ENCODE measurements at regions not wholly inside any gene's neighbourhood (a gene's known extent, or its start where the extent isn't known, plus 50 kb on each side); places are given as distances from the start of the nearest gene placed in this dataset.
"Not testable (repeated sequence)": the region's sequence is repeated elsewhere in the genome, so short reads cannot be mapped to it uniquely, and the experiment has no call there.

DNA sequence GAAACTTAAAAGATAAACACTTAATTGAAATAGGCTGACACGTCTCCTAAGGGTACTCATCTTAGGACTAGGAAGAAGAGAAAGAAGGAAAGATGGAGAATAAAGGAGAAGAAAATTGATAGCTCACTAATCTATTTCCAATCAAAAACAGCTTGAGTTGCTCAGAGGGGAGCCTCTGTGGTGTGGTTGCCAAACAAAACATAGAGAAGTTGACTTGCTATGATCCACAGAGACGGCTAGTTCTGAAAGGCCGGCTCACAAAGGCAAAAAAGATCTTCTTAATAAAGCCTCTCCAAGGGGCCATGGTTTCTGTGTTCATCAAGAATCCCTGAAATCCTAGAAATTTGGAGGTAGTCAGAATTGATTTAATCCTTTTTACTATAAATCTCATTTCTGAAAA, 644.1 kb downstream of the LMO4 start:
- no peak for DNase-seq

- no peak for DNase-seq
Observed at GRCh38 chr1:87973896-87974295, 645.2 kb downstream of the LMO4 start.

DNA sequence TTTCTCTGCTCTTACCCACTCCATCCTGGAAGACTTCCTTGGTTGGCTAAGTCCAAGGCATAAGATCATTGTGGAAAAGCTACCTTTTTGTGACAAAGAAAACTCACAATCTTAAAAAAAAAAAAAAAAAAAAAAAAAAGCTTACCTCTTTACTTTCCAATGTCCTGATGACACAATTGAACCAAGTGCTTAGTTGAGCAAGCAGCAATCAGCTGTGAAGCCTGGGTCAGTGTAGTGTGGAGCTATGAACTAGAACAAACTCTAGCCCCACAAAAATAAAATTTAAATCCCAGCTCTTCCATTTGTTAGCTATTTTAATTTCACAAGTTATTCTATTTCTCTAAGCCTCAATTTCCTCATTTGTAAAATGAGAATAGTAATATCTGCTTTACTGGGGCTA, 647.6 kb downstream of the LMO4 start:
- no peak for DNase-seq

- DNase-seq: no peak
Observed at GRCh38 chr1:87977145-87977544, 648.5 kb downstream of the LMO4 start.

- no peak for DNase-seq
Observed at GRCh38 chr1:87979079-87979478, 650.4 kb downstream of the LMO4 start.

DNA sequence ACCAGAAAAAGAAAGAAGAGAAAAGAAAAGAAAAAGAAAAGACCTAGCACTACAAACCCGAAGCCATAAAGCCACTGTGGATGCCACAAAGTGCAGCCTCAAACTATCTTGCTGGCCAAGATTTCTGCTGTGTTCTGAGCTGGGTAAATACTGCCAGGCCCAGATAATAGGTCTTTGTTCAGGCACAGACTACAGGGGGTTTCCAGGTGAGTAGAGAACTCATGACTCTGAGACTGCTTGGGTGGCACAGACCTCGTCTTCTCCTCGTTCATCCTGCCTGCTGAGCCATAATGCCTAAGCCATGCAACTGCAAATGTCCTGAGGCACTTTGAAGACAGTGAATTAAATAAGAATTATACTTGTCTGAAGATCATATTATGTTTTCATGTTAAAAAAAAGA, 651.8 kb downstream of the LMO4 start:
- no peak for DNase-seq

DNA sequence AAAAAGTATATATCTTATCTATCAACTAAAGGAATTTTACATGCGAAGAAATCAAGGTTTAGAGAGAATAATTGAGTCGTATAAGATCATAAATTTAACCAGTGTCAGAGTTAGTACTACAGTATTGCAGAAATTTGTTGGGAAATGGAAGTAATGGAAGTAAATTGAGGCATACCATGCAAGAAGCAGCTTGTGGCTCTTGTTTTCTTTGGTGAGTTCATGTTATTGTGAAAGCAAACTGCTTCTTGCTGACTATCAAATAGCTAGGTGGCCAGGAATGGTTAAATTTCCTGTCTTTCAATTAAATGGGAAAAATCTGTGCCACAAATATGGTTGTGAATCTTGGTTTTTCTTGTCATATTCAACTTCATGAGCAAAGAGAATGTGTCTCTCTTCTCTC, 652.7 kb downstream of the LMO4 start:
- no peak for DNase-seq

DNA sequence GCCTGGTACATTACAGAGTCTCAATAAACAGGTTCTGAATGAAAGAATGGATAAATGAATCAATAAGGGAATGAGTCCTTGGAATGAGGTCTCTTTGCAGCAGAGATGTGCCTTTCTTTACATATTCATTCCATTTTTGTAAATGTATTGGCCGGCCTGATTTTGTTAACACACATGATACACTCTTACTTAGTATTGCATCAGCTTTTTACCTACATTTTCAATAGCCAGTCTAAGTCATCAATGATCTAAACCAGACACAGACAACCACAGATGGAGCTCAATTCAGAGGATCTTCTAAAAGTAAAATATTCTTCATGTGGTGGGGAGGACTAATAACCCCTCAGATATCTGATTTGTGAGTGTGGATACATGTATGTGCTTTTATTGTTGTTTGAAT, 653.1 kb downstream of the LMO4 start:
- no peak for DNase-seq

DNA sequence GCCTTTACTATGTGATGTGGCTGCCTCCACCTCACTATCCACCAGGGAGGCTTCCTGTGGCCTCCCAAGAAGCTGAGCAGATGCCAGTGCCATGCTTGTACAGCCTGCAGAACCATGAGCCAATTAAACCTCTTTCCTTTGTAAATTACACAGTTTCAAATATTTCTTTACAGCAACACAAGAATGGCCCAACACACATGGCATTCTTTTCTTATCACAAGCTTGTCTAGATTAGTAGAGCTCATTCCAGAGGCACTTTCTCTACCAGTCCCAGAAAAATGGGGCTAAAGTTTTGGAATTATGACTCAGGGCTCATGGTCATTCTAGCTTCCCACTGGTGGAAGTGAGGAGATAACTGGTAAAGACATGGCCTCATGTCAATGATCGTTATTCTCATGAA, 655.2 kb downstream of the LMO4 start:
- no peak for DNase-seq

DNA sequence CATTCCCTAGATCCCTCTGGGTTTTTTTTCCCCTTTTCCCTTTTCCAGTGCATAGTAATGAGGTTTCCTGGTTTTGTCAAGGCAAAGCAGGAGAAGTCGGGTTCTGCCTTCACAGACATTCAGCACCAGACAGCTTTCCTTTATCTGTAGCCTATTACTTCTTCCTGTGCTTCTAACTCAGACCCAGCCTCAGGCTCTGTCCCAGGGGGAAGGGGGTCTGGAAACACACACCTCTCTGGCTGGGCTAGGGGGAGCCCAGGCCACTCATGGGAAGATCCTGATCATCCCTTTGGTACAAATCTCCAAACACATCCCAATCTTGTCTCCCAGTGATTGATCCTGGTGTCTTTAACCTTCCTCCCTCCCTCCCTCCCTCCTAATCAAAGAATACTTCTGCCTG, 656.4 kb downstream of the LMO4 start:
- DNase-seq: no peak

GRCh38 chr1:87986130-87986866, 657.6 kb downstream of the LMO4 start:
- DNase-seq: no peak

- DNase-seq: no peak
Observed at GRCh38 chr1:87989346-87989745, 660.7 kb downstream of the LMO4 start.

- not testable (repeated sequence) for DNase-seq
Observed at GRCh38 chr1:87992536-87992935, 663.9 kb downstream of the LMO4 start.

GRCh38 chr1:87993051-87993450, 664.4 kb downstream of the LMO4 start:
- DNase-seq: no peak

GRCh38 chr1:87999852-88000251, 671.2 kb downstream of the LMO4 start:
- no peak for DNase-seq

DNA sequence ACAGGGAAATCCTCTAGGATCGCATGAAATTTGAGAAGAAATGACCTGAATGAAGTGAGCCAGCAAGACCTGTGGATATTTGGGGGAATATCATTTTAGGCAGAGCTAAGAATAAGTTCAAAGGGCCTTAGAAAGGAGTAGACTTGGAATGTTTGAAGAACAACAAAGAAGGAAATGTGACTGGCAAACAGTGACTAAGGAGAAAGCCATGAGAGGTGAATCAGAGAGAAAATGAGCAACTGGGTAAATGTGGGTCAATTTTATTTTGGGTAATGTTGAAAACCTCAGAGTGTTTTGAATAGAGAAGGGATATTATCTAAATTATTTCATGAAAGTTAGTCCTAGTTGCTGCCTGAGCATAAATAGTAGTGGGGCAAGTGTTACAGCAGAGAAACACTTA, 672.8 kb downstream of the LMO4 start:
- DNase-seq: no peak

- DNase-seq: no peak
Observed at GRCh38 chr1:88003255-88003654, 674.6 kb downstream of the LMO4 start.

DNA sequence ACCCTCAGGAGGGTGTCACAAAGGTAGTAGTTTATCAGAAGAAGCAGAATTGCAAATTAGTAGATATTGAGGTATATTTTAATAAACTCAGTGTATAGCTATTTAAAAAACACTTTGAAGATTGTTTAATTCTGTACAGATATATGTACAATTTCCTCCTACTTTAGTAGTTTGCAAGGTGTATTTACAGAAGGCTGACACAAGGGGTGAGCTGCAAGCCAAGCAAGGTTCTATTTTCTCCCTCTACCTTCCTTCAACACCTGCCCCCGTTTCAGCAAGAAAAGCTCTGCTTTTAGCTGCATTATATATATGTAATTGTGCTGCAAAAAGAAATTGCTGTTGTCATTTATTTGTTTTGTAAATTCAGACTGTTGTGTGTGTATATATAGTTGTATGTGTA, 674.2 kb upstream of the PKN2 start:
- no peak for DNase-seq

- no peak for DNase-seq
Observed at GRCh38 chr1:88013485-88013884, 670.6 kb upstream of the PKN2 start.

DNA sequence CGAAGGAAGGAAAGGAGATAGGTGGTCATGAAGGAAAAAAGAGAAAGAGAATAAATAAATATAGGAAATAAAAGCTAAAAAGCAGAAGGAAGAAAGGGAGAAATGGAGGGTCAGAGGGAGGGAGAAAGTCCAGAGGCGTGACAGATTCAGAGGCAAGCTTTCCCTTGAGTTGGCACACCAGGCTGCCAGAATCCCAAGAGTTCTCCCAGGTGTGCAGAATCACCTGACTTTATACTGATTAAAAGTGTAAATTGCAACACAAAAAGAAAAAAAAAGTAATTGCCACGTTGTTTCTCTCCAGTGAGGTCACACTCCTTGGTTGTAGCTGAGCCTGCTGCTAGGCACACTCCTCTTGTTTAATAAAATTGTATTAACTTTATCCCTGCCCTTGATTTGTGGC, 669.9 kb upstream of the PKN2 start:
- DNase-seq: no peak

DNA sequence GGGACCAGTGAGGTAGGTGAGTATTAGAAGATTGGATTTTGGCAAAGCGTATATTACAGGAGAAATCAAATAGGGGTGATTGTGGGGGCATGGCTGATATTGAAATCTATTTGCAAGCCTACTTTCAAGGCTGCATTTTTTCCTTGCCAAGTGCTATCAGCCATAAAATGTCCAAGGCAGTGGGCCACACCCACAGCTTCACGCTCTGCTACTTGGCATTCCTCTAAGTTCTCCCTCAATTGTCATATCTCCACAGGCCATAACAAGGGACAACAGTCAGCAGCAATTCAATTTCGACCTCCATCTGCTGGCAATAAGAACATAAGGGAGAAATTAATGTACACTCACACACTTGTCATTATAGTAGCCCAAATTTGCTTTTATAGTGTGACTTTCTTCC, 667.1 kb upstream of the PKN2 start:
- no peak for DNase-seq

DNA sequence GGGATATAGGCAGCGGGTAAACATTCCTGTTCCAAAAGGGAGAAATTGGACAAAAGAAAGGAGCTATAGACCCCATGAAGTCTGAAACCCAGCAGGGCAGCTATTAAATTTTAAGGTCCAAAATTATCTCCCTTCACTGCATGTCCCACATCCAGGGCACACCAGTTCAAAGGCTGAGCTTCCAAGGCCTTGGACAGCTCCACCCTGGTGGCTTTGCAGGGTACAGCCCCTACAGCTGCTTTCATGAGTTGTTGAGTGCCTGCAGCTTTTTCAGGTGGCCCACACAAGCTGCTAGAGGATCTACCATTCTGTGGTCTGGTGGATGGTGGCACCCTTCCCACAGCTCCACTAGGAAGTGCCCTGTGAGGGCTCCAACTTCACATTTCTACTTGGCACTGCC, 662.5 kb upstream of the PKN2 start:
- no peak for DNase-seq

DNA sequence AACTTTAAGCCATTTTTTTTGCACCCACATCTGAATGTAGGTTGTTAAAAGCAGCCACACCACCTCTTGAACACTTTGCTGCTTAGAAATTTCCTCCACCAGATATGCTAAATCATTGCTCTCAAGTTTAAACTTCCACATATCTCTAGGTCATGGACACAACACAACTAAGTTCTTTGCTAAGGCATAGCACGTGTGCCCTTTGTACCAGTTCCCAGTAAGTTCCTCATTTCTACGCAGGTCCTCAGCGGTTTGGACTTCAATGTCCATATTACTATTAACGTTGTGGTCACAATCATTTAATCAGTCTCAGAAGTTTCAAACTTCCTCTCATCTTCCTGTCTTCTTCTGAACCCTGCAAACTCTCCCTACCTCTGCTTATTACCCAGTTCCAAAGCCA, 661.6 kb upstream of the PKN2 start:
- DNase-seq: peak; percentile 9 to 12

DNA sequence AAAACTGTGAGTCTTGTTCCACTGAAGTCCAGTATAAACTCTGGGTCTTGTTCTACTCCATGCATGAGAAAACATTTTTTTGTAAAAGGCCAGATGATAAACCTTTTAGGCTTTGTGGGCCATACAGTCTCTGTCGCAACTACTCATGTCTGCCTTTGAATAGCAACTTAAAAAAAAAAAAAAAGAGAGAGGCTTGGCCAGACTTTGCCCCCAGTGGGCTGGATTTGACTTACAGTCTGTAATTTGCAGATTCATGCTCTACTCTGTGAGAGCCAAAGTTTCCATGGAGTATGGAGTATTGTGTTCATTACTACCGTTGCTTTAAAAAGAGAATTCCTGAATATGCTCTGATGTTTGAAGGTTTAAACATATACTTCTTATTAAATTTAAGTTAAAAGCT, 654.9 kb upstream of the PKN2 start:
- DNase-seq: no peak

- no peak for DNase-seq
Observed at GRCh38 chr1:88029899-88030298, 654.2 kb upstream of the PKN2 start.

GRCh38 chr1:88035578-88035977, 648.5 kb upstream of the PKN2 start:
- DNase-seq: no peak

Measured in AML-193 (cell line).